ENCODE measurements at regions not wholly inside any gene's neighbourhood (a gene's known extent, or its start where the extent isn't known, plus 50 kb on each side); places are given as distances from the start of the nearest gene placed in this dataset.
A peak's percentile ranks its signal among the peaks of the same experiment; 100 is the strongest.
"Not testable (repeated sequence)": the region's sequence is repeated elsewhere in the genome, so short reads cannot be mapped to it uniquely, and the experiment has no call there.

DNA sequence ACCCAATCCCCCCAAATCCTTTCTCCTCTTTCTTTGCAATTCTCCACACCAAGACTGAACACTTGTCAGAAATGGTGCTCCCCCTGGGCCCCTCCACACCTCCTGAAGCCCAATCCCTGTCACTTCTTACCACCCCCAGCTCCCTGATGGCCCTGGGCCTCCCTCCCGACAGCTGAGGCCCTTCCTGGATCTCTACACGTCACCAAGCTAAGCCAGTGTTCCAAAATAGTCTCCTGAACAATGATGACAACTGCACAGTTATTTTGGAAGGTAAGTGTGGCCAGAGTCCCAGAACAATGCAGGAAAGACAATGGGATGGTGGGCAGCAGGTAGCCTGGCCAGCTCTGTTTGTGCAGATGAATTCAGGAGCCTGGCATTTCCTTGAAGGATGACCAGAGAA is 63.7 kb upstream of the PRSS3 start:
- no peak overlapping the region for H3K27ac ChIP-seq
- no peaks in the 10 kb centered on the region for H3K36me3 ChIP-seq
- no peak overlapping the region for H3K4me3 ChIP-seq
- no peak for TF ChIP-seq POLR2AphosphoS5 (IDR thresholded peaks at IDR 0.05)
- no peak for TF ChIP-seq POLR2A (IDR thresholded peaks at IDR 0.05)
- TF ChIP-seq CTCF (IDR thresholded peaks at IDR 0.05) = no peak
- no peak for TF ChIP-seq EP300 (IDR thresholded peaks at IDR 0.05)
- 76% methylated on average over 2 of the region's 2 CpGs for WGBS
- peaks cover 3% of the 10 kb centered on the region for H3K27me3 ChIP-seq
- peaks cover 4% of the 10 kb centered on the region for H3K4me1 ChIP-seq
- DNase-seq (ENCODE audit: low spot score in 2 of 2) = no peak
- H3K9me3 ChIP-seq = no peaks in the 10 kb centered on the region

- not testable (repeated sequence) for H3K9me3 ChIP-seq; H3K36me3 ChIP-seq; H3K4me1 ChIP-seq; H3K27me3 ChIP-seq; H3K4me3 ChIP-seq; DNase-seq (ENCODE audit: low spot score in 2 of 2)
- H3K27ac ChIP-seq = peak overlapping the region; percentile 79
- WGBS = 81% methylated on average over 4 of the region's 5 CpGs
These were observed 61.0 kb upstream of the PRSS3 start for GRCh38 chr9:33734247-33734940.

DNA sequence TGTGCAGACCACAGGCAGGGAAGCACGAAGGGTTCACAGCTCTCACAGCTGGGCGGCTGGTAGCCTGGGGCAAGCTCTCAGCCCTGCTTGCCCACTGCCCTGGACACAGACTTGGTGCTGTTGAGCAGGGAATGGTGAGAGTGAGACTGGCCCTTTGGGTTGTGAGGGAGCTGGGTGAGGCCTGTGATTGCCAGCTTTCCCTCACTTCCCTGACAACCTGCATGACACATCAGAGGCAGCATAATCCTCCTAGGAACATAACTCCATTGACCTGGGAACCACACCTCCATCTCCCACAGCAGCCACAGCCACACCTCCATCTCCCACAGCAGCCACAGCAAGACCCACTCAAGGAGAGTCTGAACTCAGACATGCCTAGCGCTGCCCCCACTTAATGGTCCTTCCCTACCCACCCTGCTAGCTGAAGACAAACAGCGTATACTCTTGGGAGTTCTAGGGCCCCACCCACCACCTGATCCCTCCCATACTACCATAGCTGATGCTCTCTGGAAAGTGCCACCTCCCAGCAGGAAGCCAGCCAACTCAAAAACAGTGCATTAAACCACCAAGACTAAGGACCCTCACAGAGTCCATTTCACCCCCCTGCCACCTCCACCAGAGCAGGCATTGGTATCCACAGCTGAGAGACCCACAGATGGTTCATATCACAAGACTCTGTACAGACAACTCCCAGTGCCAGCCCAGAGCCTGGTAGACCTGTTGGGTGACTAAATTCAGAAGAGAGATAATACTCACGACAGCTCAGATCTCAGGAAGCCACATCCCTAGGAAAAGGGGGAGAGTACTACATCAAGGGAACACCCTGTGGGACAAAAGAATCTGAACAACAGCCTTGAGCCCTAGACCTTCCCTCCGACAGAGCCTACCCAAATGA is 60.2 kb upstream of the PRSS3 start:
- peak overlapping the region; percentile 79 for H3K27ac ChIP-seq
- H3K36me3 ChIP-seq; H3K4me1 ChIP-seq; H3K27me3 ChIP-seq; DNase-seq (ENCODE audit: low spot score in 2 of 2); H3K4me3 ChIP-seq; H3K9me3 ChIP-seq: not testable (repeated sequence)
- 71% methylated on average over 6 of the region's 6 CpGs for WGBS

GRCh38 chr9:33737811-33738606 is 57.4 kb upstream of the PRSS3 start:
- no peaks in the 10 kb centered on the region for H3K36me3 ChIP-seq
- TF ChIP-seq CTCF (IDR thresholded peaks at IDR 0.05) (peak; percentile 18 to 49), EP300 (IDR thresholded peaks at IDR 0.05) (no peak)
- no peak for DNase-seq (ENCODE audit: low spot score in 2 of 2)
- 20% methylated on average over 5 of the region's 5 CpGs for WGBS
- H3K4me3 ChIP-seq = no peak overlapping the region
- no peak overlapping the region for H3K27ac ChIP-seq
- peaks cover 3% of the 10 kb centered on the region for H3K27me3 ChIP-seq
- no peaks in the 10 kb centered on the region for H3K9me3 ChIP-seq
- H3K4me1 ChIP-seq = peaks cover 4% of the 10 kb centered on the region

GRCh38 chr9:33739398-33739797 is 56.0 kb upstream of the PRSS3 start:
- H3K4me3 ChIP-seq = no peak overlapping the region
- no peak for DNase-seq (ENCODE audit: low spot score in 2 of 2)
- no peak for TF ChIP-seq POLR2AphosphoS5 (IDR thresholded peaks at IDR 0.05)
- no peak for TF ChIP-seq EP300 (IDR thresholded peaks at IDR 0.05)
- no peak for TF ChIP-seq CTCF (IDR thresholded peaks at IDR 0.05)
- TF ChIP-seq POLR2A (IDR thresholded peaks at IDR 0.05) = no peak
- no peaks in the 10 kb centered on the region for H3K27me3 ChIP-seq
- H3K4me1 ChIP-seq = peaks cover under 1% of the 10 kb centered on the region
- no peak overlapping the region for H3K27ac ChIP-seq
- H3K36me3 ChIP-seq = no peaks in the 10 kb centered on the region
- H3K9me3 ChIP-seq = no peaks in the 10 kb centered on the region

DNA sequence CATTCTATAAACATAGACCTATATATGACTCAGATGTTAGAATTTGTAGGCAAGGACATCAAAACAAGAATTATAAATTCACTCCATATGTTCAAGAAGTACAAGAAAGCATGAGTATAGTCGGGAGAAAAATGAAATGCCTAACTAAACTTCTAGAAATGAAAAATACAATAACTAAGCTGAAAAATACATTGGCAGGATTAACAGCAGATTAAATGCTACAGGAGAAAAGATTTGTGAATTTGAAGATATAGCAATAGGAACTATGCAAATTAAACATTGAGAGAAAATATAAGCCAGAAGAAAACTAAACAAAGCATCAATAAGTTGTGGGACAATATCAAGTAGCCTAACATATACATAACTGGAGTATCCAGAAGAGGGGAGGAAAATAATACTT is 55.3 kb upstream of the PRSS3 start:
- WGBS = 80% methylated on average over 1 of the region's 1 CpG
- H3K27me3 ChIP-seq = no peaks in the 10 kb centered on the region

DNA sequence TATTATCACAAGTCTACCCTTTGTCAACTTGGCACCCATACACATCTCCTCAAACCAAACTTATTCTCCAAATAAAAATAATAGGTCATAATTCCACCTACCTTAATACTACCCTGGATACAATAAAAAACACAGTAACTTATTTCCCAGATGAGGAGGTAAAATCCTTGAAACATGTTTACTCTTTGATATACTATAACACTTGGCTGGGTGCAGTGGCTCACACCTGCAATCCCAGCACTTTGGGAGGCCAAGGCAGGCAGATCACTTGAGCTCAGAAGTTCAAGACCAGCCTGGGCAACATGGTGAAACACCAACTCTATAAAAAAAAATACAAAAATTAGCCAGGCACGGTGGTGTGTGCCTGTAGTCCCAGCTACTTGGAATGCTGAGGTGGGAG is 54.4 kb upstream of the PRSS3 start:
- not testable (repeated sequence) for H3K4me1 ChIP-seq; H3K36me3 ChIP-seq; H3K27ac ChIP-seq; H3K4me3 ChIP-seq; H3K27me3 ChIP-seq; DNase-seq (ENCODE audit: low spot score in 2 of 2); H3K9me3 ChIP-seq
- WGBS = 56% methylated on average over 1 of the region's 1 CpG

More for the DNA sequence above, 55.3 kb upstream of the PRSS3 start:
- Histone ChIP-seq H3K4me3 (no peak overlapping the region), H3K4me1 (no peaks in the 10 kb centered on the region), H3K9me3 (no peaks in the 10 kb centered on the region), H3K27ac (no peak overlapping the region), H3K36me3 (no peaks in the 10 kb centered on the region)
- TF ChIP-seq EP300 (IDR thresholded peaks at IDR 0.05) = no peak
- no peak for TF ChIP-seq CTCF (IDR thresholded peaks at IDR 0.05)
- TF ChIP-seq POLR2AphosphoS5 (IDR thresholded peaks at IDR 0.05) = no peak
- TF ChIP-seq POLR2A (IDR thresholded peaks at IDR 0.05) = no peak
- DNase-seq (ENCODE audit: low spot score in 2 of 2) = no peak
